ENCODE measurements at regions not wholly inside any gene's neighbourhood (a gene's known extent, or its start where the extent isn't known, plus 50 kb on each side); places are given as distances from the start of the nearest gene placed in this dataset.

DNA sequence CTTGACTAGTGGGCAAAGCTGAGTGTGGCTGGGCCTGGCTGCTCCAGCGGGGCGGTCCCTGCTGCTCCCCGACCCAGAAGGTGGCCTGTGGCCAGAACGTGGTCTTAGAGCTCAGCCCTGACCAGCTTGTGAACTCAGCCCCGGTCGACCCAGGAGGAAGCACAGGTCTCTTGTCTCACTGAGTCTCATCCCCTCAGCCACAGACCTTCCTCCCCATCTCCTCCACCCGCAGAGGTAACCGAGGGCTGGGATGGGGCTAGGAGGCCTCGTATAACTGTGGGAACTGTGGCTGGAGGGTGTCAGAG lies 546.2 kb upstream of the B3GAT1 start:
- TF ChIP-seq CTCF (IDR thresholded peaks at IDR 0.05): no peak
- TF ChIP-seq POLR2A (IDR thresholded peaks at IDR 0.05): no peak

Measured in heart left ventricle (tissue), 13 donors.